ENCODE measurements at regions not wholly inside any gene's neighbourhood (a gene's known extent, or its start where the extent isn't known, plus 50 kb on each side); places are given as distances from the start of the nearest gene placed in this dataset.

DNA sequence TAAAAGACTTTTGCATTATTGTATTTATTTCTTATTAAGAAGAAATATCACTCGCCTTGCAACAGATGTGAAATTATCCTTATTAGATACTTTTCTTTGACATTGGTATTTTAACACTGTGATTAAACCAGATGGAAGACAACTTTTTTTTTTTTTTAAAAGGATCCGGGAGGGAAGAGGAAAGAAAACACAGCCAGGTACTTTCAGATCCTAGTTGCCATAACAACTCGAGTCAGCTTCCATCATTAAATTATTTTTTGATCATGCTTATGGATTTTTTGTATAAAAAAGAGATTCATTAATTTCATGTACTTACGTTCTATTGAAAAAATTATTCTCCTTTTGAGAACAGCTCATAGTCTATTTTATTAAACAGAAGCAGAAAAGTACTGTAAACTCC is 515.7 kb downstream of the TBC1D4 start:
- no peak overlapping the region for H3K9ac ChIP-seq (ENCODE audit: insufficient read depth, low read depth, low read length)
- no peak for DNase-seq (ENCODE audit: low spot score)
- H3K9me3 ChIP-seq (ENCODE audit: low read length) = no peaks in the 10 kb centered on the region
- no peaks in the 10 kb centered on the region for H3K36me3 ChIP-seq (replicated peaks in 1 of 2; ENCODE audit: control insufficient read depth in 1 of 2, insufficient read depth in 2 of 2, low read length in 2 of 2)
- intact Hi-C loops (cut with micrococcal nuclease; ENCODE audit: unreplicated experiment) = no loop called here
- H3K4me1 ChIP-seq (ENCODE audit: insufficient read depth, low read length) = no peaks in the 10 kb centered on the region
- ATAC-seq = no peak
- H3K27me3 ChIP-seq (ENCODE audit: control insufficient read depth in 1 of 2, insufficient read depth in 2 of 2, low read length in 2 of 2) = no peaks in the 10 kb centered on the region
- BruUV-seq (replicated peaks) = no TSS peak
- H3K4me2 ChIP-seq (ENCODE audit: low read depth, low read length) = no peak overlapping the region
- ChIA-PET POLR2A (no interaction called here), CTCF (ENCODE audit: low intra/inter-chr PET ratio, low total read pairs) (no interaction called here)
- H2AFZ ChIP-seq (ENCODE audit: low read length) = no peak overlapping the region
- FAIRE-seq = no peak
- in situ Hi-C loops (cut with HindIII; ENCODE audit: extremely low pct_ligation_motif_present, low pct_unique_long_range_greater_than_20kb) = no loop called here
- 1% methylated on average over 4 of the region's 4 CpGs for WGBS (ENCODE audit: low lambda C conversion rate)
- no peaks in the 10 kb centered on the region for H4K20me1 ChIP-seq (ENCODE audit: insufficient read depth, low read length)
- TF ChIP-seq ZNF260 (CRISPR knock-in tag; IDR thresholded peaks at IDR 0.05; ENCODE audit: borderline replicate concordance, low read depth) (no peak), IRF9 (CRISPR knock-in tag; IDR thresholded peaks at IDR 0.05; ENCODE audit: borderline replicate concordance) (no peak), FIP1L1 (IDR thresholded peaks at IDR 0.05; ENCODE audit: borderline replicate concordance, insufficient read depth, low read depth, low read length) (no peak), ZNF75D (CRISPR knock-in tag; IDR thresholded peaks at IDR 0.05; ENCODE audit: borderline replicate concordance) (no peak), ZNF691 (CRISPR knock-in tag; IDR thresholded peaks at IDR 0.05; ENCODE audit: borderline replicate concordance, low read depth) (no peak), HMG20B (CRISPR knock-in tag; conservative IDR thresholded peaks at IDR 0.05) (no peak), MAFK (conservative IDR thresholded peaks at IDR 0.05 in 1 of 2, IDR thresholded peaks at IDR 0.05 in 1 of 2; ENCODE audit: low read length in 2 of 2) (no peak), THRA (CRISPR knock-in tag; IDR thresholded peaks at IDR 0.05; ENCODE audit: borderline replicate concordance) (no peak), ZNF776 (CRISPR knock-in tag; IDR thresholded peaks at IDR 0.05) (no peak)
- TF ChIP-seq, protein P1, sequence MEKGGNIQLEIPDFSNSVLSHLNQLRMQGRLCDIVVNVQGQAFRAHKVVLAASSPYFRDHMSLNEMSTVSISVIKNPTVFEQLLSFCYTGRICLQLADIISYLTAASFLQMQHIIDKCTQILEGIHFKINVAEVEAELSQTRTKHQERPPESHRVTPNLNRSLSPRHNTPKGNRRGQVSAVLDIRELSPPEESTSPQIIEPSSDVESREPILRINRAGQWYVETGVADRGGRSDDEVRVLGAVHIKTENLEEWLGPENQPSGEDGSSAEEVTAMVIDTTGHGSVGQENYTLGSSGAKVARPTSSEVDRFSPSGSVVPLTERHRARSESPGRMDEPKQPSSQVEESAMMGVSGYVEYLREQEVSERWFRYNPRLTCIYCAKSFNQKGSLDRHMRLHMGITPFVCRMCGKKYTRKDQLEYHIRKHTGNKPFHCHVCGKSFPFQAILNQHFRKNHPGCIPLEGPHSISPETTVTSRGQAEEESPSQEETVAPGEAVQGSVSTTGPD (CRISPR knock-in tag; IDR thresholded peaks at IDR 0.05) = no peak
- TF ChIP-seq, protein P2, sequence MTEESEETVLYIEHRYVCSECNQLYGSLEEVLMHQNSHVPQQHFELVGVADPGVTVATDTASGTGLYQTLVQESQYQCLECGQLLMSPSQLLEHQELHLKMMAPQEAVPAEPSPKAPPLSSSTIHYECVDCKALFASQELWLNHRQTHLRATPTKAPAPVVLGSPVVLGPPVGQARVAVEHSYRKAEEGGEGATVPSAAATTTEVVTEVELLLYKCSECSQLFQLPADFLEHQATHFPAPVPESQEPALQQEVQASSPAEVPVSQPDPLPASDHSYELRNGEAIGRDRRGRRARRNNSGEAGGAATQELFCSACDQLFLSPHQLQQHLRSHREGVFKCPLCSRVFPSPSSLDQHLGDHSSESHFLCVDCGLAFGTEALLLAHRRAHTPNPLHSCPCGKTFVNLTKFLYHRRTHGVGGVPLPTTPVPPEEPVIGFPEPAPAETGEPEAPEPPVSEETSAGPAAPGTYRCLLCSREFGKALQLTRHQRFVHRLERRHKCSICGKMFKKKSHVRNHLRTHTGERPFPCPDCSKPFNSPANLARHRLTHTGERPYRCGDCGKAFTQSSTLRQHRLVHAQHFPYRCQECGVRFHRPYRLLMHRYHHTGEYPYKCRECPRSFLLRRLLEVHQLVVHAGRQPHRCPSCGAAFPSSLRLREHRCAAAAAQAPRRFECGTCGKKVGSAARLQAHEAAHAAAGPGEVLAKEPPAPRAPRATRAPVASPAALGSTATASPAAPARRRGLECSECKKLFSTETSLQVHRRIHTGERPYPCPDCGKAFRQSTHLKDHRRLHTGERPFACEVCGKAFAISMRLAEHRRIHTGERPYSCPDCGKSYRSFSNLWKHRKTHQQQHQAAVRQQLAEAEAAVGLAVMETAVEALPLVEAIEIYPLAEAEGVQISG (CRISPR knock-in tag; IDR thresholded peaks at IDR 0.05) = no peak
- TF ChIP-seq, protein P3, sequence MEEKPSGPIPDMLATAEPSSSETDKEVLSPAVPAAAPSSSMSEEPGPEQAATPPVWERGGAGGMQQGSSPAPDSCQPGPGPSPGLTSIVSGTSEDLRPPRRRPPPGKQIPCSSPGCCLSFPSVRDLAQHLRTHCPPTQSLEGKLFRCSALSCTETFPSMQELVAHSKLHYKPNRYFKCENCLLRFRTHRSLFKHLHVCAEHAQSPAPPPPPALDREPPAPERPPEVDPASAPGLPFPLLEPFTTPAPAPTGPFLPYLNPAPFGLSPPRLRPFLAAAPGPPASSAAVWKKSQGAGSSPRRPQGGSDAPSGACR (CRISPR knock-in tag; IDR thresholded peaks at IDR 0.05) = no peak
- H3K4me3 ChIP-seq (replicated peaks in 1 of 3; ENCODE audit: insufficient read depth in 1 of 3, low read depth in 2 of 3, low read length in 3 of 3) = no peak overlapping the region
- no peak overlapping the region for H3K27ac ChIP-seq (ENCODE audit: extremely low read length, insufficient read depth, low read length)
- no peaks in the 10 kb centered on the region for H3K79me2 ChIP-seq (ENCODE audit: insufficient read depth, low read length)
